ENCODE measurements at regions not wholly inside any gene's neighbourhood (a gene's known extent, or its start where the extent isn't known, plus 50 kb on each side); places are given as distances from the start of the nearest gene placed in this dataset.

DNA sequence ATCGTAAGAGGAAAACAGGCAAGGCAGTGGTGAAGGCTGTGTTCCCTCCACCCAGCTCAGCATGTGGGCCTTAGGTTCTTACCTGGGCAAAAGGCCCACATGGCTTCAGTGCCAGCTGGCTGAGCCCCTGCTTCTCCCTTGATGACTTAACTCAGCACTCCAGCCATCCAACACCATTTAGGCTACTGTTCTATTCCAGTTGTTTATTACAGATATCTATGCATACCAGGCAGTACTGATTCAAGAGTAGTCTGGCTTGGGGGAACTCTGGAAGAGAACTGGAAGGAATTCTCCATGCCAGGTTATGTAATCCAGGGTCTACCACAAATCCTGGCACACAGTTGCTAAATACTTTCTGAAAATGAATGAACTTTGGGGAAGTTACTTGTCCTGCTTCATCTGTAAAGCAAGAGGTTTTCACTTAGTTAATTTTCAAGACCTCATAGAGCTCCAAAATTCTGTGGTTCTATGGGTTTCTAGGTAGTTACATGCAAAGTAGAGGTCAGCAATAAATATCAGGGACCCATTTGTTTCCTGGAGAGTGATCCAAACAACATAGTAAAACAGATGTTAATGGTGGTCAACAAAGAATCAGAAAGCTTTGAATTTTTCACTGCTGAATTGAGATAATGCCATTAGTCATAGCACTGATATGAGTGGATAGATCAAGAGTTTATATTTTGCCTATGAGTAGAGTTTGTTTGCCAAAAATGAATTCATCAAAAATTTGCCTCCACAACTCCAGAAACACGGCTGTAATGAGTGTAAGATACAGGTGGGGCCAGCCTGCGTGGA is 88.2 kb upstream of the OSMR start:
- intact Hi-C loops (cut with DNase I) = no loop called here
- Histone ChIP-seq H3K9me3 (no peaks in the 10 kb centered on the region), H3K36me3 (no peaks in the 10 kb centered on the region), H3K4me1 (no peaks in the 10 kb centered on the region), H3K4me3 (no peak overlapping the region), H3K27ac (no peak overlapping the region), H3K27me3 (no peaks in the 10 kb centered on the region)
- ATAC-seq = no peak
- no peak for TF ChIP-seq CTCF (IDR thresholded peaks at IDR 0.05)
- 78 to 87% methylated on average over 3 of the region's 3 CpGs for WGBS, 2 donors
- FAIRE-seq = no peak
- DNase-seq = no peak

GRCh38 chr5:38758774-38759600 is 86.8 kb upstream of the OSMR start:
- no peak overlapping the region for H3K4me3 ChIP-seq
- intact Hi-C loops (cut with DNase I) = no loop called here
- WGBS, 2 donors = 56 to 66% methylated on average over 10 of the region's 10 CpGs
- no peaks in the 10 kb centered on the region for H3K4me1 ChIP-seq
- FAIRE-seq (no peak), DNase-seq (no peak), ATAC-seq (no peak)
- no peaks in the 10 kb centered on the region for H3K36me3 ChIP-seq
- no peak overlapping the region for H3K27ac ChIP-seq
- H3K9me3 ChIP-seq = no peaks in the 10 kb centered on the region
- TF ChIP-seq CTCF (IDR thresholded peaks at IDR 0.05) = no peak
- no peaks in the 10 kb centered on the region for H3K27me3 ChIP-seq

GRCh38 chr5:38764937-38765391 is 80.8 kb upstream of the OSMR start:
- WGBS, 2 donors = 62 to 63% methylated on average over 4 of the region's 4 CpGs
- no peaks in the 10 kb centered on the region for H3K9me3 ChIP-seq
- H3K27ac ChIP-seq = no peak overlapping the region
- TF ChIP-seq CTCF (IDR thresholded peaks at IDR 0.05) = no peak
- FAIRE-seq = no peak
- H3K27me3 ChIP-seq = no peaks in the 10 kb centered on the region
- H3K4me1 ChIP-seq = no peaks in the 10 kb centered on the region
- H3K4me3 ChIP-seq = no peak overlapping the region
- intact Hi-C loops (cut with DNase I) = no loop called here
- DNase-seq = no peak
- no peaks in the 10 kb centered on the region for H3K36me3 ChIP-seq
- no peak for ATAC-seq

DNA sequence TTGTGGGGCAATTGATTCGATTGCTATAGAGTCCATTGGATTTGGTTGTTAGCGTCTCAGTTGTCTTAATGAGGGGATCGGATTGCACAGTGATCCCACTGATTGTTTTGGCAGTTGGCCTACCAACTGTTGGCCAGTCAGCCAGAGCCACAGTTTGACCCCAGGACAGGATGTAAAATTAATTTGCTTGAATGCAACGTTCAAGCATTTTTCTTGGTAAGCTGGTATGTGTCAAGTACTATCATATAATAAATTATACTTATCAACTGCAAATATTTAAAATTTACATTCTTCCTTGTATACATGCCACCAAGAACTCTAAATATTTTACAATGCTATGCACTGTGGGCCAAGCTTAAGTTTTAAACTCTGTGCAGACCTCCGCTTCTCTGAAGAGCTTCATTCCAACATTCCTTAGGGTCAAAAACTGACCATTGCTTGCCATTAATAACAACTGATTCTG is 80.4 kb upstream of the OSMR start:
- Histone ChIP-seq H3K9me3 (no peaks in the 10 kb centered on the region), H3K27ac (no peak overlapping the region), H3K4me3 (no peak overlapping the region), H3K27me3 (no peaks in the 10 kb centered on the region), H3K4me1 (no peaks in the 10 kb centered on the region), H3K36me3 (no peaks in the 10 kb centered on the region)
- TF ChIP-seq CTCF (IDR thresholded peaks at IDR 0.05) = no peak
- FAIRE-seq (no peak), DNase-seq (no peak), ATAC-seq (no peak)
- intact Hi-C loops (cut with DNase I) = no loop called here
- 48 to 49% methylated on average over 5 of the region's 5 CpGs for WGBS, 2 donors

All from pancreas (tissue), 10 donors.